A204.1 (cell line): ENCODE measurements at regions not wholly inside any gene's neighbourhood (a gene's known extent, or its start where the extent isn't known, plus 50 kb on each side); places are given as distances from the start of the nearest gene placed in this dataset.
A peak's percentile ranks its signal among the peaks of the same experiment; 100 is the strongest.
"Not testable (repeated sequence)": the region's sequence is repeated elsewhere in the genome, so short reads cannot be mapped to it uniquely, and the experiment has no call there.

Experiments
- FAIRE-seq: peaks from 2 replicates; lab custom pipeline; 2012; peaks lifted over from hg19 to GRCh38; lab: Jason Lieb, UNC

- FAIRE-seq, result no peak
Measured at GRCh38 chr18:34529358-34530335, 180.5 kb upstream of the DTNA start.

- no peak for FAIRE-seq
Measured at GRCh38 chr18:34531110-34531509, 179.0 kb upstream of the DTNA start.

GRCh38 chr18:34534642-34535041 lies 175.5 kb upstream of the DTNA start:
- not testable (repeated sequence) for FAIRE-seq

GRCh38 chr18:34540897-34541296 lies 169.2 kb upstream of the DTNA start:
- FAIRE-seq, result no peak

GRCh38 chr18:34542625-34543024 lies 167.5 kb upstream of the DTNA start:
- FAIRE-seq, result no peak

GRCh38 chr18:34543356-34543755 lies 166.7 kb upstream of the DTNA start:
- FAIRE-seq, result no peak

GRCh38 chr18:34543945-34544344 lies 166.2 kb upstream of the DTNA start:
- no peak for FAIRE-seq

GRCh38 chr18:34544930-34545329 lies 165.2 kb upstream of the DTNA start:
- no peak for FAIRE-seq

- FAIRE-seq, result no peak
Measured at GRCh38 chr18:34548120-34548972, 161.8 kb upstream of the DTNA start.

- FAIRE-seq, result no peak
Measured at GRCh38 chr18:34548973-34549294, 161.2 kb upstream of the DTNA start.

GRCh38 chr18:34549367-34549766 lies 160.7 kb upstream of the DTNA start:
- no peak for FAIRE-seq

GRCh38 chr18:34550156-34550555 lies 159.9 kb upstream of the DTNA start:
- no peak for FAIRE-seq

GRCh38 chr18:34550902-34551301 lies 159.2 kb upstream of the DTNA start:
- FAIRE-seq, result no peak

- FAIRE-seq, result no peak
Measured at GRCh38 chr18:34551824-34552223, 158.3 kb upstream of the DTNA start.

- FAIRE-seq, result no peak
Measured at GRCh38 chr18:34562252-34562870, 147.7 kb upstream of the DTNA start.

GRCh38 chr18:34567857-34568256 lies 142.2 kb upstream of the DTNA start:
- FAIRE-seq, result no peak

GRCh38 chr18:34576622-34577021 lies 133.5 kb upstream of the DTNA start:
- FAIRE-seq, result no peak

- no peak for FAIRE-seq
Measured at GRCh38 chr18:34583895-34584294, 126.2 kb upstream of the DTNA start.

GRCh38 chr18:34590503-34590902 lies 119.6 kb upstream of the DTNA start:
- FAIRE-seq, result no peak

- FAIRE-seq, result peak; percentile 87
Measured at GRCh38 chr18:34591920-34592444, 118.1 kb upstream of the DTNA start.

- FAIRE-seq, result no peak
Measured at GRCh38 chr18:34592481-34592880, 117.6 kb upstream of the DTNA start.

GRCh38 chr18:34592961-34593382 lies 117.1 kb upstream of the DTNA start:
- FAIRE-seq, result no peak

- no peak for FAIRE-seq
Measured at GRCh38 chr18:34594266-34594665, 115.8 kb upstream of the DTNA start.
